ENCODE measurements at regions not wholly inside any gene's neighbourhood (a gene's known extent, or its start where the extent isn't known, plus 50 kb on each side); places are given as distances from the start of the nearest gene placed in this dataset.

GRCh38 chr7:18154726-18155125 lies 127.1 kb upstream of the PRPS1L1 start:
- DNase-seq = no peak

- no peak for DNase-seq
Measured at GRCh38 chr7:18157233-18157632, 129.6 kb upstream of the PRPS1L1 start.

GRCh38 chr7:18162657-18163056 lies 135.0 kb upstream of the PRPS1L1 start:
- DNase-seq = peak; percentile 12

GRCh38 chr7:18163091-18163490 lies 135.4 kb upstream of the PRPS1L1 start:
- no peak for DNase-seq

- no peak for DNase-seq
Measured at GRCh38 chr7:18165166-18165565, 137.5 kb upstream of the PRPS1L1 start.

GRCh38 chr7:18166002-18166401 lies 138.4 kb upstream of the PRPS1L1 start:
- no peak for DNase-seq

GRCh38 chr7:18167815-18168214 lies 140.2 kb upstream of the PRPS1L1 start:
- DNase-seq = no peak

- DNase-seq = no peak
Measured at GRCh38 chr7:18174996-18175395, 147.3 kb upstream of the PRPS1L1 start.

- DNase-seq = no peak
Measured at GRCh38 chr7:18175801-18176450, 148.3 kb upstream of the PRPS1L1 start.

GRCh38 chr7:18177129-18177814 lies 149.6 kb upstream of the PRPS1L1 start:
- no peak for DNase-seq

GRCh38 chr7:18177815-18178660 lies 150.4 kb upstream of the PRPS1L1 start:
- DNase-seq = no peak

GRCh38 chr7:18179093-18179492 lies 151.4 kb upstream of the PRPS1L1 start:
- no peak for DNase-seq

- DNase-seq = no peak
Measured at GRCh38 chr7:18180685-18181084, 153.0 kb upstream of the PRPS1L1 start.

GRCh38 chr7:18189500-18190126 lies 162.0 kb upstream of the PRPS1L1 start:
- DNase-seq = no peak

- no peak for DNase-seq
Measured at GRCh38 chr7:18191341-18191740, 163.7 kb upstream of the PRPS1L1 start.

GRCh38 chr7:18191862-18192625 lies 164.4 kb upstream of the PRPS1L1 start:
- no peak for DNase-seq

- DNase-seq = no peak
Measured at GRCh38 chr7:18194616-18195015, 167.0 kb upstream of the PRPS1L1 start.

GRCh38 chr7:18196638-18197037 lies 169.0 kb upstream of the PRPS1L1 start:
- no peak for DNase-seq

GRCh38 chr7:18198868-18199267 lies 171.2 kb upstream of the PRPS1L1 start:
- no peak for DNase-seq

GRCh38 chr7:18200266-18200665 lies 172.6 kb upstream of the PRPS1L1 start:
- DNase-seq = no peak

- DNase-seq = no peak
Measured at GRCh38 chr7:18200855-18201254, 173.2 kb upstream of the PRPS1L1 start.

GRCh38 chr7:18201350-18201749 lies 173.7 kb upstream of the PRPS1L1 start:
- DNase-seq = no peak

All from COR-L47 (cell line).